ENCODE measurements at regions not wholly inside any gene's neighbourhood (a gene's known extent, or its start where the extent isn't known, plus 50 kb on each side); places are given as distances from the start of the nearest gene placed in this dataset.

DNA sequence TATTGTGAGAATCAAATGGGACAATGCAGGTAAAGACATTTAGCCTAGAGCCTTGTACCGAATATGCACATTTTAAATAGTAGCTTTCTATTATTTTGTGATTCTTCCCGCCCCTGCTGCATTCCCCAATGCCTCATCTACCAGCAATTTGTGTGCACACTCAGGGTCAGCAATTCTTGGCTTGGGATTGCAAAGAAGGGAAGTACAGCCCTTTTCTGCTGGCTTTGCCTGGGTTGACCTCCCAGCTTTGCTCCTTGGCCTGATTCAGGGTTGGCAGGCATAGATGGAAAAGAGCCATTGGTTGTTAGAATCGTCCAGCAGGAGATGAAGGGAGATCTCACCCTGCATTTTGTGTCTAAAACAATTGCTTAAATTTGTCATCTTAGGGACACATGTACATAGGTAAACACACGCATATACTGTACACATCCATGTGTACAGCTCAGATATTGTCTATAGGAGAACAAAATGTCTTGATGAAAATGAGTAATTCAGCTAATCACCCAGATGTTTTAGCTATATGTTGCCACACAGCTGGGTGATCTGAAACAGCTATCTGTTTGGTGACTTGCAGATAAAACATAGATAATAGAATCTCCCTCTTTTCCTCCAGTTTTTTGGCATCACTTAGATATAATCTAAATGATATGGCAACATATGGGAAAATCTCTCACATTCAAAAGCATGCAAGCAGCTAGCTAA is 340.9 kb upstream of the TBL1XR1 start:
- DNase-seq: no peak

DNA sequence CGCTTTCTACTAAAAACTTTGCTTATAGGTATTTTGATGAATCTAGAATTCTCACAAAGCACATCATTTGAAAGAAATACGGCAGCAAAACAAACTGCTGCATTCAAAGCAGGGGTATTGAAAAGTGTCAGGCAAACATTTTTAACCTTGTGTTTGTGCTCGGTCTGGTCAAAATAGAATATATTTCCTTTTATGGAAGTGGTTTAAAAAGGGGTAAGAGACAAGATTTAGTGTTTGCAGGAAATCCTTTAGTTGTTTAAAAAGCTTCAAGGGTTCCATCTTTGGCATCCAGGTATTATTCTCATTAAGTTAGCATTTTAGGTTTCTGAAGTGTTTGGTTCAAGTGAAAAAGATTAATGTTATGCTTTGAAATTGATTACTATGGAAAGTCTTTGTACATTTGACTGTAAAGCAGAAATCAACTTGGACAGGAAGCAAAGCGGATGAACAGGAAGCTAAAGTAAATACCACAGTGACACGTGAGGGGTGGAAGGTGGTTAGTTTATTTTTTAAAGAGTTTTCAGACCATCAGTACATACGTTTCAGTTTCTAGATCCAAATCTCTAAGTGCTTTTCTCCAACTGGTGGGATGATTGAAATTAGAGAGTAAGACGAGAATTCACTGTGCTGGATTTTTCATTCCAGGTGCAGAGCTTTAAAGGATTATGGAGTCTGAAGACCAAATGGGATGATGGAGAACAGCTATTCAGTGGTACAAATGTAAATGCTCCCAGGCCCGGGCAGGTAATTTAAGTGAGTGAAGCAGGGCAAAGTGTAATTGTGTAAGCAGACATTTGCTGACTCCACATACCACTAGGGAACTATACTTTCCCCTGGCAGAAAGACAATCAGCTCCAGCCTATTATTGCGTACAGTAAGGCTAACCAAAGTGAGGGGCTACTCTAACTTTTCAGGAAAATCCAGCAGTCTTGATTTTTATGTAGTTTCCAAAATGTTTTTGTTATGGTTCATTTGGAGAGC is 341.8 kb upstream of the TBL1XR1 start:
- DNase-seq: no peak

DNA sequence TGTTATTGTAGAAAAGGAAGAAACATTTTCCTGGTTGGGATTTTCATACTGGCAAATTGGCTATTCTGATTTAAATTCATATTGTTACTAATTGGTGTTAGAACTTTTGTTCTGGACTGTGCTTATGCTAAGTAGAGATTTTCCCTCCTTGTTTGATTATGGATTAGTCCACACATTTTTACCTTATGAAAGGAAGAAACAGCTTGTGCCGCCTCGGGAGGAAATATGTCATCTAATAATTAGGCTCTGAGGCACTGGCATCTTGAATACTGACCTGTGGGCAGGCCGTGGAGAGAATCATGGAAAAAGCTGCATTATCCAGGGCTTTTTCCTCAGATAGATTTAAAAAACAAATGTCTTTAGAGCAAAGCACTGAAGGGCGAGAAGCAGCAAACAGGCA is 344.3 kb upstream of the TBL1XR1 start:
- no peak for DNase-seq

DNA sequence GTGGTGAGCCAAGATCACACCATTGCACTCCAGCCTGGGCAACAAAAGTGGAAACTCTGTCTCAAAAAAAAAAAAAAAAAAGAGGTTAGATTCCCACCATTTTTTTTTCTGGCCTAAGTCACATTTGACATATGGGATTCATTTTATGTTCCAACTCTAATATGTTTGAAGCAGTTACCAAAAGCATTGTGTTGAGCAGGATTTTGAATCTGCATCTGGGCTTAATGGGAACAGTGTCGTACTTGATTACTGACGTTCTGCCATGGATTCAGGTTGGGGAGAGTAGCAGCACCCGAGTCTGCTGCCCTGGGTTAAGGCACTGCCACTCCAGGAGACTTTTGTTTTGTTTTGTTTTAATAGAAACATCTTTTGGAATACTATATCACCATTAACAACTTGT is 348.7 kb upstream of the TBL1XR1 start:
- peak; percentile 80 for DNase-seq

DNA sequence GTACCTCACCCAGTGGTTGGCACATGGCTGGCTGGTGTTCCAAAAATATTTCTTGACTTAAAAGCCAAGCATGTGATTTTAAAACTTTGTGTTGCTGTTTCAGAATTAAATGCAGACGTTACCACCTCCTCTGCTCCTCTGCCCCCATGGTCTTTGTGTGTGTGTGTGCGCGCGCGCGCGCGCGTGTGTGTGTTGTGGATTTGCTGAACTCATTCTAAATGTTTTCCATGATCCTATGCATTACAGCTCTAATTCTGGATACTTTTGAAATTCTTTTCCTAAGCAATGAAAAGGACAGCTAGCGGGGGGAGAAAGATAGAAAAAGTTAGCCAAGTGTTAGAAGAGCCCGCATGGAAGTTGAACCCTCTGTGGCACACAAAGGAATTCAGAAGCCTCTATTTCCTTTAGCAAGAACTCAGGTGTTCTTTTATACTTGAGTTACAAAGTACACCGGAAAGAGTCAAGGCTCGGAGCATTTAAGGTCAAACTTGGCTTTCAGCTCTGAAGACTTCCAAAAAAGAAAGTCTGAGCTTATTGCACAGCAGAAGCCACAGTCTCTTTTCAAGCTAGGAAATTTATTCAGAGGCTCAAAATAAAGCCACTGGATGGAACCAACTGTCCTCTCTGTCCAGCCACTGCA is 350.5 kb upstream of the TBL1XR1 start:
- DNase-seq: peak; percentile 14

DNA sequence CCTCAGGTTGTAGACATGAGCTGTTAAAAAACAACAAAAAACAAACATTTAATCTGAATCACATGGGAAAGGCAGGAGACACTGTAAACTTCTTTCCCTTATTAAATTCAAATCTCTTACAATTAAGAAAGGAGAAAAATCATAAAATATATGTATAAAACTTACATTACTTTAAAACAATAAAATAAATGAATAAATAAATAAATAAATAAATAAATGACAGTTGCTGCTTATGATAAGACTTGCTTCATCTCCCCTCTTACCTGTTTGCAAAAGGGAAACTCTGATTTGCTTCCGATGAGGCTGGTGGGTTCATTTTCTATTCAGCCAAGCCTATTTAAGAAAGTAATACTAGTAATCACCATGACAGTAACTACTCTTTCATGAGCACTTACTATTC is 353.4 kb upstream of the TBL1XR1 start:
- no peak for DNase-seq

DNA sequence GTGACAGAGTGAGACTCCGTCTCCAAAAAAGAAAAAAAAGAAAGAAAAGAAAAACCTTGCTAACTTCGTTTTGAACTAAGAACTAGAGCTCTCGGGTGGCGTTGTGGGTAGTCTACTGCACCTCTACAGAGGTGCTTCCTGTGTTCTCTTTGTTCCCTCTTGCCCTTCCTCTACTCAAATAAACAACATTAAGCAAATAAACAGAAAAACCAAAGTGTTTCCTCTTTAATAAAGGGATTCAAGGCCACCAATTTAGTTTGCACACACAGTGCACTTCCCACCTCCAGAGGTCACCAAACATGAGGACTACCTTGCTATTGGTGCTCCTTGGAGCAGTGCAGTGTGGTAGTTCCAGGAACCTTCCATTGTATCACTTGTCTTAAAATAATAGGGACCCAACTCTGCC is 354.2 kb upstream of the TBL1XR1 start:
- DNase-seq: no peak

DNA sequence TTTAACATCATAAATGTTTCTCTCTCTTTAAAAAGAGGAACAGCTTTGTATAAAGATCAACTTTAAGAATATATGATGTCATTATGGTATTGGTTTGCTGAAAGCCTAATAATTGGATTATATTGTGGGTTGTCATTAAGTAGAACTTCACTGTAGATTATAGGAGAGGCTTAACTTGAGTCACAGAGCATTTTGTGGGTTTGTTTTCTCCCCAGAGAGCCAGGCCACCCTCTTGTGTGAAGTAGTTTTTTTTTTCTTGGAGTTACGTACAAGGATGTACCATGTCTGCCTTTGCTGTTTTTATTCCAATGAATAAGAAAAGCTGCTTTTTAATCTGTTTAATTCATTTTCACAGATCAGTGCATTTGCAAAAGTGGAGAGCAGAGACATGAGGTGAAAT is 354.8 kb upstream of the TBL1XR1 start:
- no peak for DNase-seq

DNA sequence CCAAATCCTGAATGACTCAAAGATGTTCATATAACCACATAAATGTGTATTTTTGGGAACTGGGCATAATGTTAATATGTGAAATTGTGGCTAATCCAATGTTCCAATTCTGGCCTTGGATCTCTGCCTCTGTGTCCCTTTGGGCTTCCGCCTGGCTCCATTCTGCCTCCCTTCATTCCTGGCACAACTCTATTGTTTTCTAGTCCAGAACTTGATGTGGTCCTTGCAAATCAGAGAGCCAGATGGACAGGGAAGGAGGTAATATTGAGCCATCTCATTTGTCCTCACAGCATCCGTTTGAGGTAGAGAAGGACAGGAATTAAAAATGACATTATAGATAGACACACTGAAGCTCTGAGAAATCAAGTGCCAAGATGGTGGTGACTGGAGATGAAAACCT is 355.7 kb upstream of the TBL1XR1 start:
- DNase-seq: no peak

DNA sequence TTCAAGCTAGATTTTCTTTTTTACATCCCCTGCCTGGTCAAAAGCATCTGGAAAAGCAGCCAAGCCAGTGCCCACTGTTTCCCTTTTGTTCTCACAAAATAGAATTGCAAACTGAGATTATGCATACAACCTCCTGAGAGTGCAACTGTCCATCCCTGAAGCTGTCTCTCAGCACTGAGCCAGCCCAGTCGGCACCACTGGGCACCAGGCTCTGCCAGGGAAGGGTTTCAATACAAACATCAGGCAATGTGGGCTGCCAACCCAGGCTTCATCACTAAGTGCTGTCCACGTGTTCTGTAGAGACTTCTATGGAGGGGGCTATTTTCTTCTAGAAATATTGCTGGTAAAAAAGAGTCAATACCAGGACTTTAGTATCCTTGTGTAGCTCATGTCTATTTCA is 356.3 kb upstream of the TBL1XR1 start:
- DNase-seq: no peak

DNA sequence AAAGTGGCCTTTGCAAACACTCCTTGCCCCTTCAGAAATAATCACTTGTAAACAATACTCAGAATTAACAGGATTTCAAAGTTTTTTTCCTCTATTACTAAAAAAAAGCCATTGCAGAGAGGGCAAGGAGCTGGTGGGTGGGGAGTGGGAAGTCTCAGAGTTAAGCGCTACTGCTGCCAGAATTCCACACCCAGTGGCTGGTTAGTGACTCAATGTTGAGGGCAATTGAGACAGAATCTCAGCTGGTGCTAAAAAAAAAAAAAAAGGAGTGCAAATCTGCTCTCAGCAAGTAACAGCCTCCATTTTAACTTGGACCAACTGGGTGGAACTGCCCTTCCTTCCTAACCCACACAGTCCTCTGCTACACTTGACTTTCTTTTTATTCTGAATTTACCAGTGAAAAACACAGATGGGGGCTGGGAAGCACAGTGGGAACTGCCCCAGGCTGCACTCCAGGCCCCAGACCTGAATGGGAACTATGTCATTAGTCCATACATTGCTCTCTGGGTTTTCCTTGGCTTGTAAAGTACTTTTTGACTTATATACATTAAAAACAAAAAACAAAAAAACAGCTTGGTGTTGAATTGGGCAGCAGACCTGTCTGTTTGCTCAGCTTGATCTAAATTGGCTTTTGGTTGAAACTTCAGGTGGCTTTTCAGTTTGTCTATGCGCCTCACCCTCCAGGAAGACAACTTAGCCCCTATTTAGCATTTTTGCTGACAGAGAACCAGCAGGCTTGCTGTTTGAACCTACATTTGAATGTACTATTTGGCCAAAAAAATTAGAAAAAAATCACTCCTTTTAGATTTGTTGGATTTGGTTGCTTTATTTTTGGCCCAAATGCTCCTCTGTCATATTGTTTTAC is 357.8 kb upstream of the TBL1XR1 start:
- DNase-seq: no peak

DNA sequence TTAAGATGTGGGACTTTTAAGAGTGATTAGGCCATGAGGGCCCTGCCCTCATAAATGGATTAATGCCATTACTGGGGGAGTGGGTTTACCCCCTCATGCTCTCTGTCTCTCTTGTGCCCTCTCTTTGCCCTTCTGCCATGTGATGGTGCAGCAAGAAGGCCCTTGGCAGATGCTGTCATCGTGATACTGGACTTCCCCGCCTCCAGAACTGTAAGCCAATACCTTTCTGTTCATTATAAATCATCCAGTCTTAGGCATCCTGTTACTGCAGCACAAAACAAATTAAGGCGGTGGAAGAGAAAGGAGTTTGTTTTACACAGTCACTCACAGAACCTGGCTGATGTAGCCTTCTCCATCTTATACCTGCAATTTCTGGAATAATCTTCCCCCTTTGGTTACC is 360.3 kb upstream of the TBL1XR1 start:
- DNase-seq: no peak

DNA sequence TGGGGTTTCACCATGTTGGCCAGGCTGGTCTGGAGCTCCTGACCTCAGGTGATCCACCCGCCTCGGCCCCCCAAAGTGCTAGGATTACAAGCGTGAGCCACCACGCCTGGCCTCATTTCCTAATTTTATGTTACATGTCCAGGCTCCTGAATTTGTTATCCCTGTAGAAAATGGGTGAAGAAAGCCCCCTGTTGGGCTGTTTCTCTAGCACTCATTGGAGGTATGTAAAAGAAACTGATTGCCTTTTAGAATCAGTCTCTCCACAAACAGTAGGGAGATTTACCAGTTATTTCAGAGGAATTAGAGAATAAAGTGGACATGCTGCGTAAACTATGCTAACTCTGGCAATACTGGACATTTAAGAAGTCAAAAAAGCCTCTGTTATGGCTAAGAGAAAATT is 364.1 kb upstream of the TBL1XR1 start:
- no peak for DNase-seq

DNA sequence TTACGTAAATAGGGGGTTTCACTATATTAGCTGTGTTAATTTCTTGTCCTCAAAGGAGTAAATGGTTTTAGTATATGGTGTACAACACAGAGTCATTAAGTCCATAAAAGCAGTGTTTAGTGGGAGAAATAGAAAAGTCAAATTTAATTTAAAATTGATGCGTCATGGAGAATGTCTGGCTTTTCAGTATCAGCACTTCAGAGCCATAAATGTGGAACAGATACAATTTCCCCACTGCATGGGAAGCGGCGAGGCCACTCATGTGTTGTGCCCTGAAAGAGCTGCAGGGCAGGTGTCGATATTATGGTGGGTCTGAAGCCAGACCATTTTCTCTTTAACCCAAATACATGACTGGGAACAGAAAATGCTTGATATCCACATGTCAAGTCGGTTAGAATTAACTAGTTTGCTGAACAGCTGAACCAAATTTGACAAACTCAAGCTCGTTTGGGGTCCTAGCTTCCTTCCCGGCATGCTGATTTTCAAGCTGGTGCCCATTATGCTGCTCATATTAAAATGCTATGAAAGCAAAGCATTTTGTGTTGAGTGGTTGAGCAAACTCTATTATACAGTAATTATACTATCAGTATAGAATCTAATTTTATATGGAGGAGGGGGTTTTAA is 364.6 kb upstream of the TBL1XR1 start:
- no peak for DNase-seq

DNA sequence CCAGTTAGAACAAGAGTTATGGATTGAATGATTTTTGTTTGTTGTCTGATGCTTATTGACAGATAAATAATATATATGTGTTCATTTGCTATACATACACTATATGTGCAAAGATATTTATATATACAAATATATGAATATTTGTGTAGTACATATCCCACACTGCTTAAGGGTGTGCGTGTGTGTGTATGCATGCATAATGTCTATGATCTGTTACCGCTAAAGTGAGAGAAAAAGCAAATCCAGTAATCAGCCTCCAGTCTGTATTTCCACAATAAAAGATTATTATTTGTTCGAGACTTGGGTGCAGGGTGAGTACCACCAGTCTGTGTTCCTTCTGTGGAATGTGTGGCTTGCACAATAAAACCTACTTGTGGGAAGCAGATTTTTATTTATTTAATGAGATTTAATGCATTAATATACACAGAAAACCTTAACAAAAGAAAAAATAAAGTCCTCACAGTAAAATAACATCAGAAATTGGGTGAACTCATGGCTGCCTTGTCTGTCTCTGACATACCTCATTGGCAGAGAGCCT is 366.0 kb upstream of the TBL1XR1 start:
- DNase-seq: no peak

DNA sequence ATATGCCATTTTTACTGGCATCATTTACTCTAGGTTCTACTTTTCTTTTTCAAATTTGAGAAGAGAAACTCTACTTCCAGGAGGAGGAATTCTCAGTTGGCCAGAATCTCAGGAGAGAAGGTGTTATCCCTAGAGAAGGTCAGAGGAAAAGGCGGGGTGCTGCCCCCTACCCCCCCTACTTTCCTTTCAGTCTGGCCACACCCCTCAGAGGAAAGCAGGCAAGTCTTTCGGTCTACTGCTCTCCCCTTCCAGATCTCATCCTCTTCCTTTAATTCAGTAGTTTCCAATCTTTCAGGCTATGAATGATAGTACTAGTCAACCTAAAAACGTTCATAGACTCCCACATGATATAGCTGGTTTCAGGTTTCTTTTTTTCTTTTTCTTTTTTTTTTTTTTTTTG is 366.5 kb upstream of the TBL1XR1 start:
- no peak for DNase-seq

DNA sequence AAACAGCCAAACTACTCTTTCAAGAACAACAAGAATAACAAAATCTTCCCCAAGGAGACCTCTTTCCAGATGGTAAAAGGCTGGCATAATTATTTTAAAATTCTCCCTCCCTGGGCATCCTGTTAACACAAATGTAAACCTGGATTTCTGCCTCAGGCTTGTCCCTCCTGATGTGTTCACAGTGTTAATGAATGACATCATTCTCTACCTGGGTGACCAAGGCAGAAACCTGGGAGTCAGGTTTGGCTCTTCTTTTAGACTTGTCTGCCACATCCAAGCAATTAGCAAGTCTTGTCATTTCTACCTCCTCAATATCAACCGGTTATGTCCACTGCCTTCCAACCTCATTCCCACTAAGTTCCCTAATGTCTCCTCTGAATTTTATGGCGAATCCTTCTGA is 368.7 kb upstream of the TBL1XR1 start:
- DNase-seq: no peak

DNA sequence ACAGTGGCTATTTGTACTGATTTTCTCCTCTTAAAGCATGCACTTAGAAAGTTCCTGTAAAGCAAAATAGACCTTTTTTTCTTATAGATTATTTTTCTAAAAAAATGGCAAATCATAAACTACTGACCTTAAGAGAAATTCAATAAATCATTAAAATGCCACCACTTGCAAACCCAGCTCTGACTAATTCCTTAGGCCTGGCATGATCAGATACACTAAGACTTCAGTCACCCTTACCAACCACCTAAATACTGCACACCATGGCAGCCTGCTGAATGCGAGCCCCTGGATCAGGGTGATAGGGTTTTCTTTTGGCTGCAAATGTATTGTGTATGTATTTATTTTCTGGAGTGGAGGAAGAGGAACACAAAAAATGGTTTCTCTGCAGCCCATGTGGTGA is 370.6 kb upstream of the TBL1XR1 start:
- no peak for DNase-seq

DNA sequence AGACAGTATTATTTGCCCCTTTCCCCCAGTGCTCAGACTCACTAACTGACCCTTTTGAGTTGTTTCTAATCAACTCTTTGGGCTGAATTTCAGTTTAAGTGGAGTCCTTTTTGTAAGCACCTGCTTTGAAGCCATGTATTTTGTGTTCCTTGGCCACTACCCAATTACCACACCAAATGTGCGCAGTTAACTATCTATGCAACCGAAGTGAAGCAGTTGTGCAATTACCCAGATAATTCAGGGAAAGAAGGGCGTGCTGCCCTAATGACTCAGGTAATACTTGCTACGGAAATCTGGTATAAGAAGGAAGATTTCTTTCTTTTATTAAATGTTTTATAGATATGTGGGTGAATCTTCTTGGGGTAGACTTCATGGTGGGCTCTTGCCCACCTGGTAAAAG is 371.9 kb upstream of the TBL1XR1 start:
- no peak for DNase-seq

DNA sequence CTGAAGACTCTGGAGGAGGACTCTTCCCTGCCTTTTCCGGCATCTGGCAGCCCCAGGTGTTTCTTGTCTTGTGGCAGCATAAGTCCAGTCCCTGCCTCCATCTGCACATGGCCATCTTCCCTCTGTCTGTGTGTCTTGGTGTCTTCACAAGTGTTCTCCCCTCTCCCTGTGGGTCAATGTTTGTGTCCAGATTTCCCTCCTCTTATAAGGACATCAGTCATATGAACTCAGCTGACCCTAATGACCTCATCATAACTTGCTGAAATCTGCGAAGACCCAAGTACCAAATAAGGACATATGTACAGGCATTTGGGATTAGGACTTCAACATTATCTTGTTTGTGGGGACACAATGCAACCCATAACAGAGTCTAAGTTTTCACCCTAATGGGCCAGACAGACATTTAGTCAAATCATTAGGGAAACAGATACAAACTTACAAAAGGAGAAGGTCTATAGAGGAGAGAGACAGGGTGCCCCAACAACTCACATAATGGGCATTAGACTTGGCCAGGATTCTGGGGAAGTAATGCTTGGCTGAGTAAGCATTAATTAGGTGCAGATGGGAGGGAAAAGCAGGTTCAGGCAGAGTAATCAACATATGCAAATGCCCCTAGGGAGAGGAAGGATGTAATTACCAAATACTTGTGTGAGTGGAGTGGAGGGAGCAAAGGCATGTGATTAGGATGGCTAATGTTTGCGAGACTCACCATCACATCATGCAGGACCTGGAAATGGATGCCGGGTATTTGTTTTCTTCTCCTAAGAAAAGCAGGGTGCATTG is 372.8 kb upstream of the TBL1XR1 start:
- no peak for DNase-seq
